H1 (cell line): ENCODE measurements at regions not wholly inside any gene's neighbourhood (a gene's known extent, or its start where the extent isn't known, plus 50 kb on each side); places are given as distances from the start of the nearest gene placed in this dataset.

Experiments used
- CTCF ChIA-PET: fragments of 300-600 bp; sonication (Branson Sonifier 250); formaldehyde crosslinking; loops from one replicate; lab custom pipeline; 2021; ENCODE audit not compliant: partially characterized antibody; lab: Charles Lee
- POLR2A ChIA-PET: fragments of 300-600 bp; sonication (Branson Sonifier 250); formaldehyde crosslinking; loops from one replicate; lab custom pipeline; 2021; ENCODE audit warnings: inconsistent platforms; ENCODE audit not compliant: partially characterized antibody; lab: Charles Lee
- DNase-seq, 2 experiments: peaks; one replicate each; pipeline versions ENCODE4 v3.0.0 to v3.0.0-alpha.2; 2010 to 2022; ENCODE audit warnings: low spot score in 2 of 2, low read depth in 1 of 2, mixed read lengths in 1 of 2
- FAIRE-seq: peaks from 2 replicates; lab custom pipeline; 2011; peaks lifted over from hg19 to GRCh38; lab: Jason Lieb, UNC
- H2AFZ ChIP-seq: 2 replicates; pipeline ENCODE4 v1.8.1; 2012; ENCODE audit warnings: low read length, inconsistent platforms
- H2AK5ac ChIP-seq: 2 replicates; pipeline ENCODE4 v1.6.1; 2013; ENCODE audit warnings: low read depth, low read length
- H2BK120ac ChIP-seq: replicated peaks from 2 replicates; pipeline ENCODE3; 2013; ENCODE audit warnings: low read depth, low read length, inconsistent platforms
- H2BK12ac ChIP-seq: 2 replicates; pipeline ENCODE4 v1.6.1; 2013; ENCODE audit warnings: low read depth, low read length
- H2BK15ac ChIP-seq: 2 replicates; pipeline ENCODE4 v1.6.1; 2013; ENCODE audit warnings: low read length
- H2BK20ac ChIP-seq: 2 replicates; pipeline ENCODE4 v1.6.1; 2013; ENCODE audit warnings: low read length
- H2BK5ac ChIP-seq: 2 replicates; pipeline ENCODE4 v1.6.1; 2013; ENCODE audit warnings: low read depth, low read length
- H3K14ac ChIP-seq: 2 replicates; pipeline ENCODE4 v1.6.1; 2013; ENCODE audit warnings: inconsistent platforms; ENCODE audit not compliant: insufficient read length
- H3K18ac ChIP-seq: 2 replicates; pipeline ENCODE4 v1.6.1; 2013; ENCODE audit warnings: low read length; ENCODE audit errors: extremely low read depth
- H3K23ac ChIP-seq: 2 replicates; pipeline ENCODE4 v1.6.1; 2013; ENCODE audit warnings: inconsistent platforms; ENCODE audit not compliant: insufficient read length
- H3K23me2 ChIP-seq: 2 replicates; pipeline ENCODE4 v1.6.1; 2013; ENCODE audit warnings: low read depth, low read length
- H3K27ac ChIP-seq: 2 replicates; pipeline ENCODE4 v1.6.1; 2011; ENCODE audit warnings: low read depth, low read length, inconsistent platforms
- H3K27me3 ChIP-seq, 4 experiments: replicated peaks in 1 of 4; 1 replicate in 1 of 4; 2 replicates in 3 of 4; pipeline versions ENCODE4 v1.6.1 to v1.8.1; 2011 to 2013; ENCODE audit warnings: low read length in 3 of 4, mild to moderate bottlenecking in 3 of 4, inconsistent platforms in 2 of 4, mixed read lengths in 2 of 4, moderate library complexity in 1 of 4; ENCODE audit not compliant: control insufficient read depth in 3 of 4, insufficient read depth in 3 of 4; ENCODE audit errors: extremely low read depth in 1 of 4
- H3K36me3 ChIP-seq, 4 experiments: 2 replicates each; pipeline versions ENCODE4 v1.6.1 to v1.8.1; 2011 to 2013; ENCODE audit warnings: mild to moderate bottlenecking in 4 of 4, low read length in 3 of 4, moderate library complexity in 2 of 4, control low read depth in 1 of 4, inconsistent platforms in 1 of 4; ENCODE audit not compliant: insufficient read depth in 4 of 4, control insufficient read depth in 2 of 4
- H3K4ac ChIP-seq: replicated peaks from 2 replicates; pipeline ENCODE3; 2013; ENCODE audit warnings: low read length, low read depth, mixed read lengths, inconsistent platforms; ENCODE audit not compliant: insufficient read length
- H3K4me1 ChIP-seq, 4 experiments: replicated peaks in 1 of 4; 1 replicate in 1 of 4; 2 replicates in 3 of 4; pipeline versions ENCODE4 v1.6.1 to v1.8.1; 2011 to 2013; ENCODE audit warnings: low read length in 3 of 4, inconsistent platforms in 2 of 4, mixed read lengths in 1 of 4; ENCODE audit not compliant: insufficient read depth in 4 of 4, control insufficient read depth in 3 of 4
- H3K4me2 ChIP-seq, 2 experiments: 2 replicates each; pipeline versions ENCODE4 v1.6.1 to v1.8.1; 2011 to 2013; ENCODE audit warnings: low read depth in 2 of 2, low read length in 2 of 2, control low read depth in 1 of 2, inconsistent platforms in 1 of 2, mild to moderate bottlenecking in 1 of 2; ENCODE audit not compliant: insufficient read depth in 1 of 2
- H3K4me3 ChIP-seq, 4 experiments: fragments of 200-600, 300-600 bp in 1 of 4; sonication (generic), shearing (Covaris generic), sonication (Bioruptor Twin) in 1 of 4; 2 replicates each; pipeline versions ENCODE4 v1.5.1 to v1.8.1; 2011 to 2016; ENCODE audit warnings: low read length in 4 of 4, low read depth in 3 of 4, control low read depth in 2 of 4, inconsistent platforms in 2 of 4, mild to moderate bottlenecking in 2 of 4, mixed read lengths in 1 of 4, moderate library complexity in 1 of 4; ENCODE audit not compliant: insufficient read depth in 2 of 4; ENCODE audit errors: extremely low read depth in 1 of 4
- H3K56ac ChIP-seq: replicated peaks from 2 replicates; pipeline ENCODE3; 2013; ENCODE audit warnings: low read depth, mild to moderate bottlenecking, mixed read lengths, low read length, inconsistent platforms; ENCODE audit not compliant: insufficient read length
- H3K79me1 ChIP-seq: 2 replicates; pipeline ENCODE4 v1.6.1; 2013; ENCODE audit warnings: low read depth, low read length, control low read depth
- H3K79me2 ChIP-seq, 2 experiments: 2 replicates each; pipeline versions ENCODE4 v1.6.1 to v1.8.1; 2012 to 2013; ENCODE audit warnings: low read length in 2 of 2, mild to moderate bottlenecking in 2 of 2, inconsistent platforms in 1 of 2; ENCODE audit not compliant: insufficient read depth in 2 of 2, control insufficient read depth in 1 of 2
- H3K9ac ChIP-seq, 4 experiments: replicated peaks in 1 of 4; 1 replicate in 1 of 4; 2 replicates in 3 of 4; pipeline versions ENCODE4 v1.6.1 to v1.8.1; 2011 to 2013; ENCODE audit warnings: low read depth in 3 of 4, low read length in 3 of 4, control low read depth in 2 of 4, mild to moderate bottlenecking in 2 of 4, moderate library complexity in 2 of 4, inconsistent platforms in 1 of 4; ENCODE audit errors: extremely low read depth in 1 of 4
- H3K9me3 ChIP-seq, 2 experiments: 2 replicates each; pipeline versions ENCODE4 v1.6.1 to v1.8.1; 2012 to 2013; ENCODE audit warnings: mild to moderate bottlenecking in 2 of 2, moderate library complexity in 2 of 2, control low read depth in 1 of 2, inconsistent platforms in 1 of 2, low read depth in 1 of 2, low read length in 1 of 2, mixed read lengths in 1 of 2; ENCODE audit not compliant: insufficient read depth in 2 of 2
- H4K20me1 ChIP-seq, 2 experiments: replicated peaks in 1 of 2; 2 replicates each; pipeline versions ENCODE3 to v1.8.1; 2011 to 2013; ENCODE audit warnings: inconsistent platforms in 2 of 2, low read length in 2 of 2, mild to moderate bottlenecking in 1 of 2; ENCODE audit not compliant: insufficient read depth in 2 of 2, control insufficient read depth in 1 of 2
- H4K5ac ChIP-seq: 2 replicates; pipeline ENCODE4 v1.6.1; 2013; ENCODE audit warnings: low read length, low read depth, mixed read lengths, inconsistent platforms; ENCODE audit not compliant: insufficient read length
- H4K8ac ChIP-seq: 2 replicates; pipeline ENCODE4 v1.8.0; 2013; ENCODE audit warnings: mild to moderate bottlenecking, moderate library complexity, low read length, inconsistent platforms; ENCODE audit not compliant: insufficient read depth; ENCODE audit errors: extremely low read depth
- H4K91ac ChIP-seq: replicated peaks from 2 replicates; pipeline ENCODE3; 2013; ENCODE audit warnings: low read length, mixed read lengths, inconsistent platforms; ENCODE audit not compliant: insufficient read length
- BACH1 ChIP-seq: IDR thresholded peaks from 2 replicates; pipeline ENCODE4 v1.6.1; 2012; ENCODE audit warnings: low read length, improper control_type of control experiment
- CHD2 ChIP-seq: IDR thresholded peaks from 2 replicates; pipeline ENCODE4 v1.6.1; 2012; ENCODE audit warnings: low read length, improper control_type of control experiment
- GABPA ChIP-seq: IDR thresholded peaks from 2 replicates; pipeline ENCODE4 v1.6.1; 2011; ENCODE audit warnings: mild to moderate bottlenecking, low read length, moderate library complexity, borderline replicate concordance; ENCODE audit not compliant: insufficient read depth
- HDAC2 ChIP-seq, 2 experiments: fragments of 300-600 bp in 1 of 2; sonication (generic) in 1 of 2; IDR thresholded peaks; 2 replicates each; pipeline ENCODE4 v1.6.1; 2011 to 2012; ENCODE audit warnings: low read depth in 2 of 2, low read length in 2 of 2, mild to moderate bottlenecking in 2 of 2, moderate library complexity in 2 of 2, borderline replicate concordance in 1 of 2, inconsistent platforms in 1 of 2
- NRF1 ChIP-seq: IDR thresholded peaks from 2 replicates; pipeline ENCODE4 v1.6.1; 2011; ENCODE audit warnings: mild to moderate bottlenecking, low read depth, low read length, improper control_type of control experiment
- POU5F1 ChIP-seq: IDR thresholded peaks from 2 replicates; pipeline ENCODE4 v1.6.1; 2011; ENCODE audit warnings: low read depth, mild to moderate bottlenecking, low read length, moderate library complexity
- SIN3A ChIP-seq, 2 experiments: IDR thresholded peaks in 1 of 2; conservative IDR thresholded peaks in 1 of 2; 2 replicates each; pipeline ENCODE4 v1.6.1; 2011 to 2012; ENCODE audit warnings: low read length in 2 of 2, improper control_type of control experiment in 1 of 2, low read depth in 1 of 2, mild to moderate bottlenecking in 1 of 2
- SIX5 ChIP-seq: IDR thresholded peaks from 2 replicates; pipeline ENCODE4 v1.6.1; 2011; ENCODE audit warnings: mild to moderate bottlenecking, low read depth, low read length
- SP1 ChIP-seq: IDR thresholded peaks from 2 replicates; pipeline ENCODE4 v1.6.1; 2011; ENCODE audit warnings: low read depth, low read length
- TAF7 ChIP-seq: optimal IDR thresholded peaks from 2 replicates; pipeline ENCODE3; 2011; ENCODE audit warnings: low read depth, mild to moderate bottlenecking, inconsistent platforms, low read length, moderate library complexity, borderline replicate concordance
- YY1 ChIP-seq: IDR thresholded peaks from 2 replicates; pipeline ENCODE4 v1.6.1; 2011; ENCODE audit warnings: low read depth, mild to moderate bottlenecking, low read length
- WGBS, 2 experiments: shearing (Covaris generic) in 1 of 2; methylation state at CpG; one replicate each; pipeline versions ENCODE4 v1.1.6 to v1.1.7; 2013 to 2015; ENCODE audit warnings: low lambda C conversion rate in 2 of 2, mixed read lengths in 2 of 2, inconsistent platforms in 1 of 2, low coverage in 1 of 2, missing lambda C conversion rate in 1 of 2; ENCODE audit not compliant: insufficient replicate concordance in 2 of 2, insufficient coverage in 1 of 2, insufficient read length in 1 of 2; ENCODE audit errors: extremely low coverage in 1 of 2, missing lambda C conversion rate in 1 of 2; 5-methylcytosine and 5-hydroxymethylcytosine counted together

- Histone ChIP-seq H3K79me1 (no peaks in the 10 kb centered on the region), H3K27ac (no peak overlapping the region), H3K23me2 (no peaks in the 10 kb centered on the region), H3K4ac (no peak overlapping the region), H4K5ac (no peak overlapping the region), H2BK120ac (no peak overlapping the region), H2BK20ac (no peak overlapping the region), H3K9ac (no peak overlapping the region), H4K91ac (no peak overlapping the region), H4K20me1 (no peaks in the 10 kb centered on the region), H2BK5ac (no peak overlapping the region), H2AFZ (no peak overlapping the region), H3K14ac (no peak overlapping the region), H3K4me3 (no peak overlapping the region), H3K4me1 (no peaks in the 10 kb centered on the region), H3K27me3 (no peaks in the 10 kb centered on the region), H3K79me2 (no peaks in the 10 kb centered on the region), H3K18ac (no peak overlapping the region), H3K36me3 (no peaks in the 10 kb centered on the region), H2BK12ac (no peak overlapping the region), H2AK5ac (no peak overlapping the region), H4K8ac (no peak overlapping the region), H3K9me3 (no peaks in the 10 kb centered on the region), H3K56ac (no peak overlapping the region), H3K4me2 (no peak overlapping the region), H2BK15ac (no peak overlapping the region), H3K23ac (no peak overlapping the region)
- FAIRE-seq (no peak), DNase-seq (no peak)
- no peak for TF ChIP-seq GABPA
- no peak for TF ChIP-seq YY1
- TF ChIP-seq CHD2, result no peak
- TF ChIP-seq SP1, result no peak
- TF ChIP-seq SIN3A (conservative IDR thresholded peaks at IDR 0.05 in 1 of 2, IDR thresholded peaks at IDR 0.05 in 1 of 2; ENCODE audit: low read depth in 1 of 2, low read length in 2 of 2), result no peak
- no peak for TF ChIP-seq HDAC2 (IDR thresholded peaks at IDR 0.05; ENCODE audit: borderline replicate concordance in 1 of 2, low read depth in 2 of 2, low read length in 2 of 2)
- TF ChIP-seq NRF1, result no peak
- no peak for TF ChIP-seq POU5F1
- no peak for TF ChIP-seq BACH1
- TF ChIP-seq SIX5, result no peak
- TF ChIP-seq TAF7, result no peak
- ChIA-PET POLR2A (no interaction called here), CTCF (no interaction called here)
- 69% methylated on average over 4 of the region's 4 CpGs; no CpG with 5 or more reads in 1 of the 2 experiments for WGBS, 2 experiments
These were observed 469.5 kb upstream of the CHRM3 start for GRCh38 chr1:238916828-238917227.
